Endothelial cell of umbilical vein (primary cell): ENCODE measurements at regions not wholly inside any gene's neighbourhood (a gene's known extent, or its start where the extent isn't known, plus 50 kb on each side); places are given as distances from the start of the nearest gene placed in this dataset.
"Not testable (repeated sequence)": the region's sequence is repeated elsewhere in the genome, so short reads cannot be mapped to it uniquely, and the experiment has no call there.

Experiments
- BruUV-seq: library from RNA; stranded (reverse); fragments of 400-500 nt; replicated peaks from 2 replicates; lab custom pipeline; 2021; lab: Mats Ljungman, UMichigan
- CTCF ChIA-PET: fragments of 300-600, 350-600 bp; sonication (Branson Sonifier 250); formaldehyde crosslinking; loops from one replicate; lab custom pipeline; 2021; ENCODE audit warnings: antibody characterized with exemption, inconsistent platforms; lab: Charles Lee
- POLR2A ChIA-PET: fragments of 300-600, 350-600 bp; sonication (Branson Sonifier 250); formaldehyde crosslinking; loops from one replicate; lab custom pipeline; 2021; ENCODE audit warnings: antibody characterized with exemption, inconsistent platforms; lab: Charles Lee
- DNase-seq: peaks from one replicate; pipeline ENCODE4 v3.0.0-alpha.2; 2011; ENCODE audit warnings: low read depth, low spot score
- FAIRE-seq: peaks from 2 replicates; lab custom pipeline; 2011; peaks lifted over from hg19 to GRCh38; lab: Jason Lieb, UNC
- H2AFZ ChIP-seq: 2 replicates; pipeline ENCODE4 v1.6.0; 2012; ENCODE audit warnings: low read depth, low read length, control low read depth, inconsistent platforms
- H3K27ac ChIP-seq: 2 replicates; pipeline ENCODE4 v1.5.1; 2011; ENCODE audit warnings: low read depth, mild to moderate bottlenecking, control low read depth, low read length, moderate library complexity; ENCODE audit not compliant: insufficient read depth
- H3K27me3 ChIP-seq, 2 experiments: 2 replicates each; pipeline versions ENCODE4 v1.6.0 to v1.6.1; 2011; ENCODE audit warnings: low read length in 2 of 2, mixed read lengths in 1 of 2; ENCODE audit not compliant: control insufficient read depth in 2 of 2, insufficient read depth in 2 of 2
- H3K36me3 ChIP-seq, 2 experiments: 2 replicates in 1 of 2; 3 replicates in 1 of 2; pipeline ENCODE4 v1.5.1; 2011; ENCODE audit warnings: low read length in 2 of 2, mild to moderate bottlenecking in 1 of 2, moderate library complexity in 1 of 2; ENCODE audit not compliant: control insufficient read depth in 2 of 2, insufficient read depth in 2 of 2; ENCODE audit errors: extremely low read depth in 1 of 2
- H3K4me1 ChIP-seq: 3 replicates; pipeline ENCODE4 v1.5.1; 2011; ENCODE audit warnings: mild to moderate bottlenecking, low read length; ENCODE audit not compliant: control insufficient read depth, insufficient read depth; ENCODE audit errors: extremely low read depth
- H3K4me2 ChIP-seq: 2 replicates; pipeline ENCODE4 v1.6.1; 2011; ENCODE audit warnings: low read length, control low read depth, mixed read lengths; ENCODE audit not compliant: insufficient read depth
- H3K4me3 ChIP-seq, 3 experiments: fragments of 200-600 bp in 1 of 3; sonication (generic), shearing (Covaris generic) in 1 of 3; replicated peaks in 1 of 3; 2 replicates each; pipeline ENCODE4 v1.5.1; 2011 to 2016; ENCODE audit warnings: control low read depth in 3 of 3, low read length in 3 of 3, mild to moderate bottlenecking in 2 of 3, inconsistent platforms in 1 of 3, low read depth in 1 of 3, moderate library complexity in 1 of 3; ENCODE audit not compliant: insufficient read depth in 1 of 3
- H3K79me2 ChIP-seq: 2 replicates; pipeline ENCODE4 v1.6.0; 2012; ENCODE audit warnings: low read length, inconsistent platforms; ENCODE audit not compliant: control insufficient read depth, insufficient read depth
- H3K9ac ChIP-seq: replicated peaks from 2 replicates; pipeline ENCODE3; 2011; ENCODE audit warnings: low read length, control low read depth; ENCODE audit not compliant: insufficient read depth; ENCODE audit errors: extremely low read depth
- H3K9me1 ChIP-seq: replicated peaks from 3 replicates; pipeline ENCODE4 v1.6.0; 2011; ENCODE audit warnings: mild to moderate bottlenecking, low read length; ENCODE audit not compliant: control insufficient read depth, insufficient read depth; ENCODE audit errors: extremely low read depth
- H3K9me3 ChIP-seq: replicated peaks from 2 replicates; pipeline ENCODE4 v1.5.1; 2012; ENCODE audit warnings: low read length, inconsistent platforms; ENCODE audit not compliant: control insufficient read depth, insufficient read depth
- H4K20me1 ChIP-seq: replicated peaks from 2 replicates; pipeline ENCODE3; 2011; ENCODE audit warnings: mild to moderate bottlenecking, low read length; ENCODE audit not compliant: control insufficient read depth, insufficient read depth; ENCODE audit errors: extremely low read depth
- FOS ChIP-seq: IDR thresholded peaks from 2 replicates; pipeline ENCODE4 v1.6.1; 2011; ENCODE audit warnings: mild to moderate bottlenecking, low read length, moderate library complexity, borderline replicate concordance; ENCODE audit not compliant: insufficient read depth
- GATA2 ChIP-seq: IDR thresholded peaks from 2 replicates; pipeline ENCODE4 v1.7.0; 2011; ENCODE audit warnings: low read depth, mild to moderate bottlenecking, moderate library complexity, mixed read lengths, low read length; ENCODE audit not compliant: insufficient read length, insufficient read depth
- dilution Hi-C: fragments of 300-500 bp; cut with MboI; formaldehyde crosslinking; loops from one replicate; pipeline ENCODE4 v1.15.0; 2019; ENCODE audit warnings: low sequenced_read_pairs; ENCODE audit not compliant: extremely low pct_ligation_motif_present
- intact Hi-C: fragments of 100-400 bp; cut with micrococcal nuclease; formaldehyde crosslinking; loops from one replicate; pipeline ENCODE4 v1.10.0; 2022
- TF ChIP-seq, protein P1 (sequence below): IDR thresholded peaks from 2 replicates; pipeline ENCODE4 v1.6.1; 2011; ENCODE audit not compliant: insufficient read depth, insufficient read length

DNA sequence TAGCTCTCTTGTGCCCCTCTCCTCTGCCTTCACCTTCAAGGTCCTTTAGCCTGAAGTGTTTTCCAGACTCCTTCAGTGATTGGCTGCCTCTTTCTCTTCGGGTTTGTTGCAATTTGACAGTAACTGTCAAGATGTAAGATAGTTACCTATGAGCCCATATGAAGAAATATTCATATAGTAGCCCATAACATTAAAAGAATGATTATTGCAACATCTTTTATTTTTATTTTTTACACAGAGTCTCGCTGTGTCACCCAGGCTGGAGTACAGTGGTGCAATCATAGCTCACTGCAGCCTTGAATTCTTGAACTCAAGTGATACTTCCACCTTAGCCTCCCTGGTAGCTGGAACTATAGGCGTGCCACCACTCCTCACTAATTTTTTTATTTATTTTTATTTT is 80.5 kb downstream of the FOXI3 start:
- dilution Hi-C loops, result no loop called here
- Histone ChIP-seq H3K9me3 (no peaks in the 10 kb centered on the region), H3K4me2 (no peak overlapping the region), H3K9me1 (no peaks in the 10 kb centered on the region), H4K20me1 (no peaks in the 10 kb centered on the region), H3K4me3 (no peak overlapping the region), H3K27me3 (no peaks in the 10 kb centered on the region), H3K36me3 (no peaks in the 10 kb centered on the region), H3K79me2 (no peaks in the 10 kb centered on the region), H3K4me1 (no peaks in the 10 kb centered on the region), H3K27ac (no peak overlapping the region), H3K9ac (no peak overlapping the region), H2AFZ (no peak overlapping the region)
- FAIRE-seq, result no peak
- DNase-seq, result no peak
- CTCF ChIA-PET, result no interaction called here
- no peak for TF ChIP-seq FOS
- no peak for TF ChIP-seq GATA2
- TF ChIP-seq, protein P1, sequence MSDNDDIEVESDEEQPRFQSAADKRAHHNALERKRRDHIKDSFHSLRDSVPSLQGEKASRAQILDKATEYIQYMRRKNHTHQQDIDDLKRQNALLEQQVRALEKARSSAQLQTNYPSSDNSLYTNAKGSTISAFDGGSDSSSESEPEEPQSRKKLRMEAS, result no peak
- POLR2A ChIA-PET, result no interaction called here
- no TSS peak for BruUV-seq
- intact Hi-C loops, result no loop called here

- H3K4me2 ChIP-seq, H4K20me1 ChIP-seq, H3K79me2 ChIP-seq, POLR2A ChIA-PET, FAIRE-seq, CTCF ChIA-PET, H3K9me1 ChIP-seq, H3K36me3 ChIP-seq, H2AFZ ChIP-seq, H3K27me3 ChIP-seq, DNase-seq, H3K27ac ChIP-seq, H3K4me1 ChIP-seq, H3K4me3 ChIP-seq, H3K9me3 ChIP-seq, BruUV-seq, intact Hi-C loops, H3K9ac ChIP-seq, dilution Hi-C loops: not testable (repeated sequence)
Observed at GRCh38 chr2:88365408-88365807, 87.1 kb downstream of the FOXI3 start.
